GM12878 (cell line): ENCODE measurements at regions not wholly inside any gene's neighbourhood (a gene's known extent, or its start where the extent isn't known, plus 50 kb on each side); places are given as distances from the start of the nearest gene placed in this dataset.

Experiments
- ATF2 ChIP-seq: IDR thresholded peaks from 2 replicates; pipeline ENCODE4 v1.6.1; 2012; ENCODE audit warnings: low read length, inconsistent platforms
- ATF7 ChIP-seq: fragments of 450-650 bp; IDR thresholded peaks from 2 replicates; pipeline ENCODE4 v1.6.1; 2016; ENCODE audit warnings: low read depth, mild to moderate bottlenecking
- BACH1 ChIP-seq: fragments of 450-650 bp; IDR thresholded peaks from 2 replicates; pipeline ENCODE4 v1.6.1; 2017; ENCODE audit warnings: mild to moderate bottlenecking, borderline replicate concordance
- EZH2 ChIP-seq: IDR thresholded peaks from 2 replicates; pipeline ENCODE4 v1.6.1; 2012; ENCODE audit warnings: low read depth, mild to moderate bottlenecking, control low read depth, inconsistent platforms, low read length, borderline replicate concordance; ENCODE audit not compliant: control insufficient read depth
- FOS ChIP-seq: IDR thresholded peaks from 3 replicates; pipeline ENCODE4 v1.6.1; 2011; ENCODE audit warnings: borderline replicate concordance; ENCODE audit not compliant: insufficient read length; ENCODE audit errors: extremely low read depth
- HDAC2 ChIP-seq: fragments of 200-600 bp; sonication (generic); IDR thresholded peaks from 2 replicates; pipeline ENCODE4 v1.6.1; 2017
- MTA2 ChIP-seq: fragments of 450-650 bp; IDR thresholded peaks from 2 replicates; pipeline ENCODE4 v1.6.1; 2016; ENCODE audit warnings: low read depth, mild to moderate bottlenecking, moderate library complexity
- POLR2A ChIP-seq: IDR thresholded peaks from 2 replicates; pipeline ENCODE4 v1.6.1; 2011; ENCODE audit warnings: low read depth, mild to moderate bottlenecking, low read length
- POLR2AphosphoS5 ChIP-seq: IDR thresholded peaks from 2 replicates; pipeline ENCODE4 v1.6.1; 2011; ENCODE audit warnings: mild to moderate bottlenecking, low read length, inconsistent platforms
- SRF ChIP-seq, 2 experiments: IDR thresholded peaks; 2 replicates each; pipeline ENCODE4 v1.6.1; 2011; ENCODE audit warnings: low read depth in 2 of 2, low read length in 2 of 2, mild to moderate bottlenecking in 1 of 2, moderate library complexity in 1 of 2
- TARDBP ChIP-seq: IDR thresholded peaks from 2 replicates; pipeline ENCODE4 v1.6.1; 2016; ENCODE audit warnings: borderline replicate concordance
- TF ChIP-seq, protein P1 (sequence below), 3 experiments: IDR thresholded peaks in 2 of 3; conservative IDR thresholded peaks in 1 of 3; 2 replicates each; pipeline ENCODE4 v1.5.1; 2011; ENCODE audit warnings: low read depth in 3 of 3, low read length in 3 of 3, mild to moderate bottlenecking in 3 of 3, control low read depth in 2 of 3, moderate library complexity in 2 of 3, inconsistent platforms in 1 of 3, mixed read lengths in 1 of 3; ENCODE audit not compliant: control insufficient read depth in 2 of 3, insufficient read depth in 1 of 3; ENCODE audit errors: extremely low read depth in 1 of 3

DNA sequence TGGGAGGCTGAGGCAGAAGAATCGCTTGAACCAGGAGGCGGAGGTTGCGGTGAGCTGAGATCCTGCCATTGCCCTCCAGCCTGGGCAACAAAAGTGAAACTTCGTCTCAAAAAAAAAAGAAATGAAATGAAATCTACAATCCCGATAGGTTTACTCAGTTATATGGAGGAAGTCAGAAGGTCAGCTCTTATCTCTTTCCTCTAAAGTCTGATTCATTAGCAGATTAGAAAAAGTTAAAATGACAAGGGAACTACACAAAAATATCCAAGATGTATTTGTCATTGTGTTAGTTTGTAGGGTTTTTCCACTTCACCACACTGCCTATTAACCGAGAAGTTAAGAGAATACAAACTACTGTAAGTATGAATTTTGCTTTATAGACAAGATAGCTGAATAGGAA, 420.6 kb downstream of the SHQ1 start:
- TF ChIP-seq ATF7 (no peak), EZH2 (no peak), POLR2AphosphoS5 (no peak), FOS (no peak), BACH1 (no peak), ATF2 (no peak), SRF (IDR thresholded peaks at IDR 0.05; ENCODE audit: low read depth in 2 of 2, low read length in 2 of 2) (no peak), MTA2 (no peak), TARDBP (no peak), POLR2A (no peak), HDAC2 (no peak)
- TF ChIP-seq, protein P1, sequence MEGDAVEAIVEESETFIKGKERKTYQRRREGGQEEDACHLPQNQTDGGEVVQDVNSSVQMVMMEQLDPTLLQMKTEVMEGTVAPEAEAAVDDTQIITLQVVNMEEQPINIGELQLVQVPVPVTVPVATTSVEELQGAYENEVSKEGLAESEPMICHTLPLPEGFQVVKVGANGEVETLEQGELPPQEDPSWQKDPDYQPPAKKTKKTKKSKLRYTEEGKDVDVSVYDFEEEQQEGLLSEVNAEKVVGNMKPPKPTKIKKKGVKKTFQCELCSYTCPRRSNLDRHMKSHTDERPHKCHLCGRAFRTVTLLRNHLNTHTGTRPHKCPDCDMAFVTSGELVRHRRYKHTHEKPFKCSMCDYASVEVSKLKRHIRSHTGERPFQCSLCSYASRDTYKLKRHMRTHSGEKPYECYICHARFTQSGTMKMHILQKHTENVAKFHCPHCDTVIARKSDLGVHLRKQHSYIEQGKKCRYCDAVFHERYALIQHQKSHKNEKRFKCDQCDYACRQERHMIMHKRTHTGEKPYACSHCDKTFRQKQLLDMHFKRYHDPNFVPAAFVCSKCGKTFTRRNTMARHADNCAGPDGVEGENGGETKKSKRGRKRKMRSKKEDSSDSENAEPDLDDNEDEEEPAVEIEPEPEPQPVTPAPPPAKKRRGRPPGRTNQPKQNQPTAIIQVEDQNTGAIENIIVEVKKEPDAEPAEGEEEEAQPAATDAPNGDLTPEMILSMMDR (IDR thresholded peaks at IDR 0.05 in 2 of 3, conservative IDR thresholded peaks at IDR 0.05 in 1 of 3; ENCODE audit: control insufficient read depth in 2 of 3, extremely low read depth in 1 of 3, insufficient read depth in 1 of 3, low read depth in 3 of 3, low read length in 3 of 3), result no peak
